Transverse colon (tissue), 4 donors: ENCODE measurements at regions not wholly inside any gene's neighbourhood (a gene's known extent, or its start where the extent isn't known, plus 50 kb on each side); places are given as distances from the start of the nearest gene placed in this dataset.

Source experiments
- DNase-seq: peaks from one replicate; pipeline ENCODE4 v3.0.0-alpha.2; 2019
- H3K27ac ChIP-seq, 4 donors: fragments of 200-600 bp; sonication (generic); 2 replicates each; pipeline ENCODE4 v1.5.1; 2016 to 2018; ENCODE audit warnings: inconsistent platforms in 4 of 4
- H3K27me3 ChIP-seq: fragments of 200-600 bp; sonication (generic); 2 replicates; pipeline ENCODE4 v1.5.1; 2017; ENCODE audit warnings: inconsistent platforms
- H3K36me3 ChIP-seq, 4 donors: fragments of 200-600 bp; sonication (generic); 2 replicates each; pipeline ENCODE4 v1.5.1; 2017 to 2019; ENCODE audit warnings: inconsistent platforms in 4 of 4
- H3K4me1 ChIP-seq, 4 donors: fragments of 200-600 bp; sonication (generic); 2 replicates each; pipeline ENCODE4 v1.5.1; 2017 to 2020; ENCODE audit warnings: inconsistent platforms in 4 of 4
- H3K4me3 ChIP-seq, 4 donors: fragments of 200-600 bp; sonication (generic); 1 replicate in 1 of 4; 2 replicates in 3 of 4; pipeline versions ENCODE4 v1.5.1 to v1.6.1; 2017 to 2019; ENCODE audit warnings: inconsistent platforms in 4 of 4
- H3K9me3 ChIP-seq, 2 donors: fragments of 200-600 bp; sonication (generic); 2 replicates each; pipeline ENCODE4 v1.5.1; 2017 to 2019; ENCODE audit warnings: inconsistent platforms in 2 of 2
- EP300 ChIP-seq: sonication (generic); formaldehyde crosslinking; IDR thresholded peaks from one replicate; pipeline ENCODE4 v1.6.1; 2017; ENCODE audit warnings: antibody characterized with exemption, low read depth
- POLR2A ChIP-seq: fragments of 450-650 bp; IDR thresholded peaks from one replicate; pipeline ENCODE4 v1.6.1; 2016; ENCODE audit warnings: antibody characterized with exemption, mild to moderate bottlenecking, moderate library complexity
- POLR2AphosphoS5 ChIP-seq, 3 donors: sonication (generic); formaldehyde crosslinking; IDR thresholded peaks; one replicate each; pipeline ENCODE4 v1.6.1; 2016; ENCODE audit warnings: antibody characterized with exemption in 3 of 3
- WGBS, 2 donors: methylation state at CpG; one replicate each; pipeline ENCODE4 v1.1.5; 2018; ENCODE audit warnings: low coverage in 1 of 2; 5-methylcytosine and 5-hydroxymethylcytosine counted together
- in situ Hi-C, 4 donors: fragments of 200-750 bp; cut with MboI; loops; one replicate each; pipeline versions ENCODE4 v1.15.0 to v1.15.1; 2017; ENCODE audit warnings: low sequenced_read_pairs in 3 of 4, low pct_ligation_motif_present in 1 of 4, low pct_unique_long_range_greater_than_20kb in 1 of 4
- intact Hi-C: fragments of 100-400 bp; cut with DNase I; formaldehyde crosslinking; loops from one replicate; pipeline ENCODE4 v1.15.1; 2023; ENCODE audit warnings: low total_unique reads
- TF ChIP-seq, protein P1 (sequence below), 5 experiments: fragments of 200-600 bp in 3 of 5; fragments of 450-650 bp in 2 of 5; sonication (generic) in 3 of 5; IDR thresholded peaks; 1 replicate in 2 of 5; 2 replicates in 3 of 5; pipeline ENCODE4 v1.5.1; 2016 to 2017; ENCODE audit warnings: antibody characterized with exemption in 5 of 5, inconsistent platforms in 3 of 5, mild to moderate bottlenecking in 2 of 5, moderate library complexity in 1 of 5

DNA sequence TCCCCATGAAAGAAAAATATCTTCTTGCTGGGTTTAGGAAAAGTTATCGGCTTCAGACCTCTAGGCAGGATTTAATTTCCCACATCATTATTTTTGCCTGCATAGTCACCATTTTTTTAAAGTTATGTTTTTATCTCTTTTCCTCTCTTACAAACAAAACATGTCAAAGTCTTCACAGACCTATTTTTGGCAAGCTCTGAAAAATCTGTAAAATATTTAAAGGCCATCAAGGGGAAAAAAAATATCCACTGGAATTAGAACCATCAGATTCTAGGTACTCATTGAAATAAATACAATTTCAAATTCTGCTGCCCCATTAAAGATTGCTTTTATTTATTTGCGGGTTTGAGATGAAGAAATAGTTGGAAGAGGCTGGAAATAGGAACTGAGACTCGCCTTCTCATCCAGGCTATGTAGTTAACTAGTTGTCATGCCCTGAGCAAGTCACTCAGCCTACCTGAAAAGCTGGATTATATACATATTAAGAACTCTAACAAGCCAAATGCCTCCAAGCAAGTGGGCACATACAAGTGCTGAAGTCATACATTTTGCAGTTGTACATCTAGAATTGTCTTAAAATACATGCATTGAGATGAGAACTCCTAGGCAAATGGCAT, 101.7 kb upstream of the SASH1 start:
- TF ChIP-seq, protein P1, sequence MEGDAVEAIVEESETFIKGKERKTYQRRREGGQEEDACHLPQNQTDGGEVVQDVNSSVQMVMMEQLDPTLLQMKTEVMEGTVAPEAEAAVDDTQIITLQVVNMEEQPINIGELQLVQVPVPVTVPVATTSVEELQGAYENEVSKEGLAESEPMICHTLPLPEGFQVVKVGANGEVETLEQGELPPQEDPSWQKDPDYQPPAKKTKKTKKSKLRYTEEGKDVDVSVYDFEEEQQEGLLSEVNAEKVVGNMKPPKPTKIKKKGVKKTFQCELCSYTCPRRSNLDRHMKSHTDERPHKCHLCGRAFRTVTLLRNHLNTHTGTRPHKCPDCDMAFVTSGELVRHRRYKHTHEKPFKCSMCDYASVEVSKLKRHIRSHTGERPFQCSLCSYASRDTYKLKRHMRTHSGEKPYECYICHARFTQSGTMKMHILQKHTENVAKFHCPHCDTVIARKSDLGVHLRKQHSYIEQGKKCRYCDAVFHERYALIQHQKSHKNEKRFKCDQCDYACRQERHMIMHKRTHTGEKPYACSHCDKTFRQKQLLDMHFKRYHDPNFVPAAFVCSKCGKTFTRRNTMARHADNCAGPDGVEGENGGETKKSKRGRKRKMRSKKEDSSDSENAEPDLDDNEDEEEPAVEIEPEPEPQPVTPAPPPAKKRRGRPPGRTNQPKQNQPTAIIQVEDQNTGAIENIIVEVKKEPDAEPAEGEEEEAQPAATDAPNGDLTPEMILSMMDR (IDR thresholded peaks at IDR 0.05) = no peak
- TF ChIP-seq POLR2A (no peak), EP300 (no peak), POLR2AphosphoS5 (IDR thresholded peaks at IDR 0.05) (no peak)
- H3K4me1 ChIP-seq = peaks cover 0 to 25% (median 3%) of the 10 kb centered on the region in 4 donors
- in situ Hi-C loops (no loop called here), intact Hi-C loops (no loop called here)
- no peaks in the 10 kb centered on the region for H3K36me3 ChIP-seq
- no peaks in the 10 kb centered on the region for H3K27me3 ChIP-seq
- H3K4me3 ChIP-seq = no peak overlapping the region
- no peaks in the 10 kb centered on the region for H3K9me3 ChIP-seq
- DNase-seq = no peak
- WGBS, 2 donors = 58 to 70% methylated on average over 3 of the region's 3 CpGs
- peak overlapping the region in 3 of 4 donors; percentile 9 to 47 (median 46) for H3K27ac ChIP-seq

DNA sequence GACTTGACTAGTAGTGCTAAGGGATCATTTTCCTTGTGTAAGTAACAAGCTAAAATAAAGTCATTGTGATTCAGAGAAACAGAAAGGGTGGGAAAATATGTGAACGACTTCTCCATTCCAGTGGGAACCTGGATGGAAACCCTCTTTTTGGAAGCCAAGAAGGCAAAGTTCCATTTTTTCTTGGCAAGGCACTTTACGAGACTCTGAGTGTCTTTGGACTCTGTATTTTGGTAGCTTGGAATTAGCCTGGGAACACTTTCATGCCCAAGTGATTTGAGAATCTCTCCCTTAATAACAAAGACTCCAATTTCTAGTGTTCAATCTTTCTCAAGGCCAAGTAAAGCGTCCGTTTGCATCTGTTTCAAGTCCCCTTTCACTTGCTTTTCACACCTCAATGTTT, 100.5 kb upstream of the SASH1 start:
- peaks cover 0 to 25% (median 3%) of the 10 kb centered on the region in 4 donors for H3K4me1 ChIP-seq
- no peaks in the 10 kb centered on the region for H3K36me3 ChIP-seq
- TF ChIP-seq POLR2AphosphoS5 (IDR thresholded peaks at IDR 0.05) (no peak), EP300 (no peak), POLR2A (no peak)
- TF ChIP-seq, protein P1 (IDR thresholded peaks at IDR 0.05) = no peak
- no peaks in the 10 kb centered on the region for H3K9me3 ChIP-seq
- intact Hi-C loops (no loop called here), in situ Hi-C loops (no loop called here)
- H3K27ac ChIP-seq = peak overlapping the region in 2 of 4 donors; percentile 0 to 25
- H3K27me3 ChIP-seq = no peaks in the 10 kb centered on the region
- H3K4me3 ChIP-seq = no peak overlapping the region
- WGBS, 2 donors = 62 to 82% methylated on average over 4 of the region's 4 CpGs
- DNase-seq = no peak

DNA sequence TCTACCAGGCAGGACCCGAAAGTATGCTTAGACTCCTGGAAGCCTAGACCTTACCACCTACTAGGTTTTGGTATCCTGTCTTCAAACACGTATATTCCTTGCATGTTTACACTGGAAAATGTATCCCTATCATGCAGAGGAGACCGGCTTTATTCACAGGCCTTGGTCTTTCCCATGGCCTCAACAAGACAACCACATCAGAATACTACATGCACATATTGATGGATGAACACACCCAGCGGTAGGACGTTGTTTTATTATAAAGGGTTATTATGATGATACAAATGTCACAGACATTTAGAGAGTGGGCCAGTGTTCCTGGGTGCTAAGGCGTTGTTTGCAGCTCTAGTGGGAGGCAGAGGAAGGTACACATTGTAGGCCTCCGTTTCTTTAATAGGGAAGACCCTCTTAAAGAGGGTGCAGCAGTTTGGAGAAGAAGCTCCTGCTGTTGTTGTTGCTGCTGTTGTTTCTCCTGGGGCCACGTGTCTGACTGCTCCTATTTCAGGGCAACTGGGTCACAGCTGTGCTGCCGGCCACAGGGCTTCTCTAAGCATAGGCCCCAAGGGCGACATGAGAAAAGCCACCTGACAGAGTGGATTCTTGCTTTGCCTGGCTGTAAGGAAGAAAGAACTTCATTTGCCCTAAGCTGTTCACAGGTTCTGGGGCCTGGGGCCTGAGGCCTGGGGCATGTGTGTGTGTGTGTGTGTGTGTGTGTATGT, 98.3 kb upstream of the SASH1 start:
- in situ Hi-C loops (no loop called here), intact Hi-C loops (no loop called here)
- no peaks in the 10 kb centered on the region for H3K36me3 ChIP-seq
- no peaks in the 10 kb centered on the region for H3K27me3 ChIP-seq
- DNase-seq = no peak
- TF ChIP-seq POLR2A (no peak), EP300 (no peak), POLR2AphosphoS5 (IDR thresholded peaks at IDR 0.05) (no peak)
- TF ChIP-seq, protein P1 (IDR thresholded peaks at IDR 0.05) = no peak
- H3K4me1 ChIP-seq = peaks cover 0 to 20% (median 3%) of the 10 kb centered on the region in 4 donors
- 80 to 100% methylated on average over 2 to 10 of the region's 10 CpGs for WGBS, 2 donors
- H3K4me3 ChIP-seq = no peak overlapping the region
- H3K27ac ChIP-seq = peak overlapping the region in 1 of 4 donors; percentile 12
- H3K9me3 ChIP-seq = no peaks in the 10 kb centered on the region

DNA sequence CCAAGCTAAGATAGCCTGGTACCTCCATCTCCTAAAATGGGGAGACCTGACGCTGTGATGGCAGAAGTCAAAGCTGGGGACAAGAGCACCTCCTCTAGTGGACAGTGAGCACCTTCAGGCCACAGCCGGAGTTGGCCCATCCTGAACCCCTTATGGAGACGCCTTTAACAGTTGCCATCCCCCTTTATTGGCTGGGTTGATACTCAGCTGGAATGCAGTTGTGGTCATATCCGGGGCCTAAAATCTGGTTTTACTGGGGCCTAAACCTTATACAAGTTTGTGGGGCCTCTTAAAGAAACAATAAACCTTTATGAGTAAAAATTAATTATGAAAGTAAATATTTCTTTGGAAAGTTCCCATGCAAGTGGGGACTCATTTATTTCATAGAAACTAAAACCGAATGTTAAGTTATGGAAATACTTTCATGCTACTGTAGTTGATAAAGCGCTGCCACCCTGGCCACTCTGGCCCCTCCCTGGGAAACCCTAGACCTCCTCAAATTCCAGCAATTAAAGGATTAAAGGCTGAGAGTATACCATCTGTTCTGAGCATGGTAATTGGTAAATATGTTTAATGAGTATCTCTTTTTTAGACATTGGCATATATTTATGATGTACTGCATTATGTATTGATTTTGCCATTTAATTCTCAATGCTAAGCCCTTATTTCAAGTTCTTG, 95.1 kb upstream of the SASH1 start:
- intact Hi-C loops (no loop called here), in situ Hi-C loops (no loop called here)
- H3K9me3 ChIP-seq = no peaks in the 10 kb centered on the region
- H3K4me3 ChIP-seq = no peak overlapping the region
- no peaks in the 10 kb centered on the region for H3K27me3 ChIP-seq
- H3K4me1 ChIP-seq = peaks cover 0 to 3% (median 0%) of the 10 kb centered on the region in 4 donors
- WGBS, 2 donors = 83 to 89% methylated on average over 3 to 6 of the region's 6 CpGs
- no peaks in the 10 kb centered on the region for H3K36me3 ChIP-seq
- no peak overlapping the region for H3K27ac ChIP-seq
- DNase-seq = no peak
- TF ChIP-seq, protein P1 (IDR thresholded peaks at IDR 0.05) = no peak
- TF ChIP-seq POLR2AphosphoS5 (IDR thresholded peaks at IDR 0.05) (no peak), POLR2A (no peak), EP300 (no peak)
